H1 (cell line): ENCODE measurements at regions not wholly inside any gene's neighbourhood (a gene's known extent, or its start where the extent isn't known, plus 50 kb on each side); places are given as distances from the start of the nearest gene placed in this dataset.

Experiments used
- CTCF ChIA-PET: fragments of 300-600 bp; sonication (Branson Sonifier 250); formaldehyde crosslinking; loops from one replicate; lab custom pipeline; 2021; ENCODE audit not compliant: partially characterized antibody; lab: Charles Lee
- POLR2A ChIA-PET: fragments of 300-600 bp; sonication (Branson Sonifier 250); formaldehyde crosslinking; loops from one replicate; lab custom pipeline; 2021; ENCODE audit warnings: inconsistent platforms; ENCODE audit not compliant: partially characterized antibody; lab: Charles Lee
- DNase-seq, 2 experiments: peaks; one replicate each; pipeline versions ENCODE4 v3.0.0 to v3.0.0-alpha.2; 2010 to 2022; ENCODE audit warnings: low spot score in 2 of 2, low read depth in 1 of 2, mixed read lengths in 1 of 2
- FAIRE-seq: peaks from 2 replicates; lab custom pipeline; 2011; peaks lifted over from hg19 to GRCh38; lab: Jason Lieb, UNC
- H2AFZ ChIP-seq: 2 replicates; pipeline ENCODE4 v1.8.1; 2012; ENCODE audit warnings: low read length, inconsistent platforms
- H2AK5ac ChIP-seq: 2 replicates; pipeline ENCODE4 v1.6.1; 2013; ENCODE audit warnings: low read depth, low read length
- H2BK120ac ChIP-seq: replicated peaks from 2 replicates; pipeline ENCODE3; 2013; ENCODE audit warnings: low read depth, low read length, inconsistent platforms
- H2BK12ac ChIP-seq: 2 replicates; pipeline ENCODE4 v1.6.1; 2013; ENCODE audit warnings: low read depth, low read length
- H2BK15ac ChIP-seq: 2 replicates; pipeline ENCODE4 v1.6.1; 2013; ENCODE audit warnings: low read length
- H2BK20ac ChIP-seq: 2 replicates; pipeline ENCODE4 v1.6.1; 2013; ENCODE audit warnings: low read length
- H2BK5ac ChIP-seq: 2 replicates; pipeline ENCODE4 v1.6.1; 2013; ENCODE audit warnings: low read depth, low read length
- H3K14ac ChIP-seq: 2 replicates; pipeline ENCODE4 v1.6.1; 2013; ENCODE audit warnings: inconsistent platforms; ENCODE audit not compliant: insufficient read length
- H3K18ac ChIP-seq: 2 replicates; pipeline ENCODE4 v1.6.1; 2013; ENCODE audit warnings: low read length; ENCODE audit errors: extremely low read depth
- H3K23ac ChIP-seq: 2 replicates; pipeline ENCODE4 v1.6.1; 2013; ENCODE audit warnings: inconsistent platforms; ENCODE audit not compliant: insufficient read length
- H3K23me2 ChIP-seq: 2 replicates; pipeline ENCODE4 v1.6.1; 2013; ENCODE audit warnings: low read depth, low read length
- H3K27ac ChIP-seq: 2 replicates; pipeline ENCODE4 v1.6.1; 2011; ENCODE audit warnings: low read depth, low read length, inconsistent platforms
- H3K27me3 ChIP-seq, 4 experiments: replicated peaks in 1 of 4; 1 replicate in 1 of 4; 2 replicates in 3 of 4; pipeline versions ENCODE4 v1.6.1 to v1.8.1; 2011 to 2013; ENCODE audit warnings: low read length in 3 of 4, mild to moderate bottlenecking in 3 of 4, inconsistent platforms in 2 of 4, mixed read lengths in 2 of 4, moderate library complexity in 1 of 4; ENCODE audit not compliant: control insufficient read depth in 3 of 4, insufficient read depth in 3 of 4; ENCODE audit errors: extremely low read depth in 1 of 4
- H3K36me3 ChIP-seq, 4 experiments: 2 replicates each; pipeline versions ENCODE4 v1.6.1 to v1.8.1; 2011 to 2013; ENCODE audit warnings: mild to moderate bottlenecking in 4 of 4, low read length in 3 of 4, moderate library complexity in 2 of 4, control low read depth in 1 of 4, inconsistent platforms in 1 of 4; ENCODE audit not compliant: insufficient read depth in 4 of 4, control insufficient read depth in 2 of 4
- H3K4ac ChIP-seq: replicated peaks from 2 replicates; pipeline ENCODE3; 2013; ENCODE audit warnings: low read length, low read depth, mixed read lengths, inconsistent platforms; ENCODE audit not compliant: insufficient read length
- H3K4me1 ChIP-seq, 4 experiments: replicated peaks in 1 of 4; 1 replicate in 1 of 4; 2 replicates in 3 of 4; pipeline versions ENCODE4 v1.6.1 to v1.8.1; 2011 to 2013; ENCODE audit warnings: low read length in 3 of 4, inconsistent platforms in 2 of 4, mixed read lengths in 1 of 4; ENCODE audit not compliant: insufficient read depth in 4 of 4, control insufficient read depth in 3 of 4
- H3K4me2 ChIP-seq, 2 experiments: 2 replicates each; pipeline versions ENCODE4 v1.6.1 to v1.8.1; 2011 to 2013; ENCODE audit warnings: low read depth in 2 of 2, low read length in 2 of 2, control low read depth in 1 of 2, inconsistent platforms in 1 of 2, mild to moderate bottlenecking in 1 of 2; ENCODE audit not compliant: insufficient read depth in 1 of 2
- H3K4me3 ChIP-seq, 4 experiments: fragments of 200-600, 300-600 bp in 1 of 4; sonication (generic), shearing (Covaris generic), sonication (Bioruptor Twin) in 1 of 4; 2 replicates each; pipeline versions ENCODE4 v1.5.1 to v1.8.1; 2011 to 2016; ENCODE audit warnings: low read length in 4 of 4, low read depth in 3 of 4, control low read depth in 2 of 4, inconsistent platforms in 2 of 4, mild to moderate bottlenecking in 2 of 4, mixed read lengths in 1 of 4, moderate library complexity in 1 of 4; ENCODE audit not compliant: insufficient read depth in 2 of 4; ENCODE audit errors: extremely low read depth in 1 of 4
- H3K56ac ChIP-seq: replicated peaks from 2 replicates; pipeline ENCODE3; 2013; ENCODE audit warnings: low read depth, mild to moderate bottlenecking, mixed read lengths, low read length, inconsistent platforms; ENCODE audit not compliant: insufficient read length
- H3K79me1 ChIP-seq: 2 replicates; pipeline ENCODE4 v1.6.1; 2013; ENCODE audit warnings: low read depth, low read length, control low read depth
- H3K79me2 ChIP-seq, 2 experiments: 2 replicates each; pipeline versions ENCODE4 v1.6.1 to v1.8.1; 2012 to 2013; ENCODE audit warnings: low read length in 2 of 2, mild to moderate bottlenecking in 2 of 2, inconsistent platforms in 1 of 2; ENCODE audit not compliant: insufficient read depth in 2 of 2, control insufficient read depth in 1 of 2
- H3K9ac ChIP-seq, 4 experiments: replicated peaks in 1 of 4; 1 replicate in 1 of 4; 2 replicates in 3 of 4; pipeline versions ENCODE4 v1.6.1 to v1.8.1; 2011 to 2013; ENCODE audit warnings: low read depth in 3 of 4, low read length in 3 of 4, control low read depth in 2 of 4, mild to moderate bottlenecking in 2 of 4, moderate library complexity in 2 of 4, inconsistent platforms in 1 of 4; ENCODE audit errors: extremely low read depth in 1 of 4
- H3K9me3 ChIP-seq, 2 experiments: 2 replicates each; pipeline versions ENCODE4 v1.6.1 to v1.8.1; 2012 to 2013; ENCODE audit warnings: mild to moderate bottlenecking in 2 of 2, moderate library complexity in 2 of 2, control low read depth in 1 of 2, inconsistent platforms in 1 of 2, low read depth in 1 of 2, low read length in 1 of 2, mixed read lengths in 1 of 2; ENCODE audit not compliant: insufficient read depth in 2 of 2
- H4K20me1 ChIP-seq, 2 experiments: replicated peaks in 1 of 2; 2 replicates each; pipeline versions ENCODE3 to v1.8.1; 2011 to 2013; ENCODE audit warnings: inconsistent platforms in 2 of 2, low read length in 2 of 2, mild to moderate bottlenecking in 1 of 2; ENCODE audit not compliant: insufficient read depth in 2 of 2, control insufficient read depth in 1 of 2
- H4K5ac ChIP-seq: 2 replicates; pipeline ENCODE4 v1.6.1; 2013; ENCODE audit warnings: low read length, low read depth, mixed read lengths, inconsistent platforms; ENCODE audit not compliant: insufficient read length
- H4K8ac ChIP-seq: 2 replicates; pipeline ENCODE4 v1.8.0; 2013; ENCODE audit warnings: mild to moderate bottlenecking, moderate library complexity, low read length, inconsistent platforms; ENCODE audit not compliant: insufficient read depth; ENCODE audit errors: extremely low read depth
- H4K91ac ChIP-seq: replicated peaks from 2 replicates; pipeline ENCODE3; 2013; ENCODE audit warnings: low read length, mixed read lengths, inconsistent platforms; ENCODE audit not compliant: insufficient read length
- BCL11A ChIP-seq, 2 experiments: IDR thresholded peaks; one replicate each; pipeline ENCODE4 v1.6.1; 2011; ENCODE audit warnings: low read depth in 2 of 2, low read length in 2 of 2, mild to moderate bottlenecking in 2 of 2
- CEBPB ChIP-seq: IDR thresholded peaks from 2 replicates; pipeline ENCODE4 v1.6.1; 2012; ENCODE audit warnings: low read depth, low read length
- CHD2 ChIP-seq: IDR thresholded peaks from 2 replicates; pipeline ENCODE4 v1.6.1; 2012; ENCODE audit warnings: low read length, improper control_type of control experiment
- E2F6 ChIP-seq: IDR thresholded peaks from 2 replicates; pipeline ENCODE4 v1.6.1; 2012; ENCODE audit warnings: inconsistent platforms
- GABPA ChIP-seq: IDR thresholded peaks from 2 replicates; pipeline ENCODE4 v1.6.1; 2011; ENCODE audit warnings: mild to moderate bottlenecking, low read length, moderate library complexity, borderline replicate concordance; ENCODE audit not compliant: insufficient read depth
- GTF2F1 ChIP-seq: IDR thresholded peaks from 2 replicates; pipeline ENCODE4 v1.6.1; 2012; ENCODE audit warnings: low read depth, low read length, improper control_type of control experiment, borderline replicate concordance
- KDM4A ChIP-seq: IDR thresholded peaks from one replicate; pipeline ENCODE4 v1.7.1; 2012; ENCODE audit warnings: low read depth, mild to moderate bottlenecking, moderate library complexity, low read length, inconsistent platforms; ENCODE audit not compliant: severe bottlenecking
- NANOG ChIP-seq: IDR thresholded peaks from 2 replicates; pipeline ENCODE4 v1.6.1; 2011; ENCODE audit warnings: low read length, low read depth, mild to moderate bottlenecking, inconsistent platforms; ENCODE audit not compliant: insufficient read depth, poor library complexity, severe bottlenecking
- POLR2AphosphoS5 ChIP-seq: IDR thresholded peaks from 2 replicates; pipeline ENCODE4 v1.6.1; 2011; ENCODE audit warnings: low read depth, low read length
- POU5F1 ChIP-seq: IDR thresholded peaks from 2 replicates; pipeline ENCODE4 v1.6.1; 2011; ENCODE audit warnings: low read depth, mild to moderate bottlenecking, low read length, moderate library complexity
- SIRT6 ChIP-seq: IDR thresholded peaks from one replicate; pipeline ENCODE4 v1.7.1; 2012; ENCODE audit warnings: low read length, inconsistent platforms
- SIX5 ChIP-seq: IDR thresholded peaks from 2 replicates; pipeline ENCODE4 v1.6.1; 2011; ENCODE audit warnings: mild to moderate bottlenecking, low read depth, low read length
- TCF12 ChIP-seq: IDR thresholded peaks from 2 replicates; pipeline ENCODE4 v1.6.1; 2011; ENCODE audit warnings: low read depth, mild to moderate bottlenecking, low read length
- USF2 ChIP-seq: IDR thresholded peaks from 2 replicates; pipeline ENCODE4 v1.6.1; 2011; ENCODE audit warnings: low read length, improper control_type of control experiment
- ZNF274 ChIP-seq: IDR thresholded peaks from 2 replicates; pipeline ENCODE4 v1.7.0; 2012; ENCODE audit warnings: low read length, borderline replicate concordance; ENCODE audit errors: extremely low read depth
- WGBS, 2 experiments: shearing (Covaris generic) in 1 of 2; methylation state at CpG; one replicate each; pipeline versions ENCODE4 v1.1.6 to v1.1.7; 2013 to 2015; ENCODE audit warnings: low lambda C conversion rate in 2 of 2, mixed read lengths in 2 of 2, inconsistent platforms in 1 of 2, low coverage in 1 of 2, missing lambda C conversion rate in 1 of 2; ENCODE audit not compliant: insufficient replicate concordance in 2 of 2, insufficient coverage in 1 of 2, insufficient read length in 1 of 2; ENCODE audit errors: extremely low coverage in 1 of 2, missing lambda C conversion rate in 1 of 2; 5-methylcytosine and 5-hydroxymethylcytosine counted together

- no peak for FAIRE-seq
- no peak overlapping the region for H4K8ac ChIP-seq
- 100% methylated on average over 2 of the region's 2 CpGs; no CpG with 5 or more reads in 1 of the 2 experiments for WGBS, 2 experiments
- TF ChIP-seq CHD2 (no peak), USF2 (no peak), SIX5 (no peak), E2F6 (no peak), BCL11A (IDR thresholded peaks at IDR 0.05; ENCODE audit: low read depth in 2 of 2, low read length in 2 of 2) (no peak), ZNF274 (no peak), KDM4A (no peak), GTF2F1 (no peak), POLR2AphosphoS5 (no peak), CEBPB (no peak), NANOG (no peak), GABPA (no peak), TCF12 (no peak), SIRT6 (no peak), POU5F1 (no peak)
These were observed 598.4 kb downstream of the CBLN4 start for GRCh38 chr20:55406891-55407290.

More at GRCh38 chr20:55406891-55407290, 598.4 kb downstream of the CBLN4 start:
- Histone ChIP-seq H4K20me1 (no peaks in the 10 kb centered on the region), H3K4me3 (no peak overlapping the region), H3K4ac (no peak overlapping the region), H3K23ac (no peak overlapping the region), H2BK20ac (no peak overlapping the region), H3K4me1 (no peaks in the 10 kb centered on the region), H2AFZ (no peak overlapping the region), H3K36me3 (no peaks in the 10 kb centered on the region), H3K79me1 (no peaks in the 10 kb centered on the region), H4K91ac (no peak overlapping the region), H3K27me3 (no peaks in the 10 kb centered on the region), H3K14ac (no peak overlapping the region), H3K4me2 (no peak overlapping the region), H2BK15ac (no peak overlapping the region), H3K9ac (no peak overlapping the region), H3K9me3 (no peaks in the 10 kb centered on the region), H3K27ac (no peak overlapping the region), H2BK120ac (no peak overlapping the region), H3K18ac (no peak overlapping the region), H3K79me2 (no peaks in the 10 kb centered on the region), H2AK5ac (no peak overlapping the region), H2BK5ac (no peak overlapping the region), H2BK12ac (no peak overlapping the region), H3K56ac (no peak overlapping the region), H3K23me2 (no peaks in the 10 kb centered on the region), H4K5ac (no peak overlapping the region)
- CTCF ChIA-PET = no interaction called here
- DNase-seq = no peak
- POLR2A ChIA-PET = no interaction called here
